WTC11 (cell line): ENCODE measurements at regions not wholly inside any gene's neighbourhood (a gene's known extent, or its start where the extent isn't known, plus 50 kb on each side); places are given as distances from the start of the nearest gene placed in this dataset.

Source experiments
- CREM ChIP-seq: sonication (generic); formaldehyde crosslinking; IDR thresholded peaks from 2 replicates; pipeline ENCODE4 v1.8.1; 2022; ENCODE audit warnings: mild to moderate bottlenecking, missing genetic modification reagents, moderate library complexity
- ELF4 ChIP-seq: sonication (generic); formaldehyde crosslinking; IDR thresholded peaks from 2 replicates; pipeline ENCODE4 v1.8.1; 2022; ENCODE audit warnings: low read depth, mild to moderate bottlenecking, moderate library complexity, missing genetic modification reagents
- GRHL2 ChIP-seq: fragments of 250-450 bp; sonication (Bioruptor Pico); IDR thresholded peaks from 2 replicates; pipeline ENCODE4 v1.8.0; 2022; ENCODE audit warnings: mild to moderate bottlenecking, moderate library complexity; ENCODE audit not compliant: insufficient replicate concordance, severe bottlenecking
- NFATC4 ChIP-seq: fragments of 250-450 bp; sonication (Bioruptor Pico); IDR thresholded peaks from 2 replicates; pipeline ENCODE4 v1.9.0; 2021; ENCODE audit warnings: mild to moderate bottlenecking
- TF ChIP-seq, protein P1 (sequence below): fragments of 200-600 bp; IDR thresholded peaks from 2 replicates; pipeline ENCODE4 v1.8.0; 2022; ENCODE audit warnings: antibody characterized with exemption
- TF ChIP-seq, protein P2 (sequence below): sonication (generic); formaldehyde crosslinking; conservative IDR thresholded peaks from 2 replicates; pipeline ENCODE4 v1.8.1; 2022; ENCODE audit warnings: mild to moderate bottlenecking, missing genetic modification reagents

DNA sequence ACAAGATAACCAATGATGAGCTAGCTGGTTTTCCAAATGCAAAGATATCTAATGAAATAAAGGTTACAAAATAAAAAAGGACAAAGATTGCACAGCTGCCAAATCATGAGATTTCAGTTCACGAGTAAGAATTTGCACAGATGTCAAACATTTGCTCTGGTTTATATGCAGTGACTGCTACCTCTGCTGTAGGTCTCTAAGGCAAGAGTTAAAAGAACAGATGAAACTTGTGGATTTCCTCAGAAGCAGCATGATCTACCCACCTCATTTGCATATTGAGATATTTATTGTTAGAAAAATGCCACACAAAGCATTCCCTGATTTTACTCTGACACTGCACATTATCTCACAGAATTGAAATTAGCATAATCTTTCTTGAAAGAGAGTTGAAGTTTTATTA is 763.2 kb upstream of the ZEB2 start:
- TF ChIP-seq CREM (CRISPR knock-in tag) (no peak), NFATC4 (CRISPR knock-in tag) (no peak), GRHL2 (CRISPR knock-in tag) (no peak), ELF4 (CRISPR knock-in tag) (no peak)
- TF ChIP-seq, protein P1, sequence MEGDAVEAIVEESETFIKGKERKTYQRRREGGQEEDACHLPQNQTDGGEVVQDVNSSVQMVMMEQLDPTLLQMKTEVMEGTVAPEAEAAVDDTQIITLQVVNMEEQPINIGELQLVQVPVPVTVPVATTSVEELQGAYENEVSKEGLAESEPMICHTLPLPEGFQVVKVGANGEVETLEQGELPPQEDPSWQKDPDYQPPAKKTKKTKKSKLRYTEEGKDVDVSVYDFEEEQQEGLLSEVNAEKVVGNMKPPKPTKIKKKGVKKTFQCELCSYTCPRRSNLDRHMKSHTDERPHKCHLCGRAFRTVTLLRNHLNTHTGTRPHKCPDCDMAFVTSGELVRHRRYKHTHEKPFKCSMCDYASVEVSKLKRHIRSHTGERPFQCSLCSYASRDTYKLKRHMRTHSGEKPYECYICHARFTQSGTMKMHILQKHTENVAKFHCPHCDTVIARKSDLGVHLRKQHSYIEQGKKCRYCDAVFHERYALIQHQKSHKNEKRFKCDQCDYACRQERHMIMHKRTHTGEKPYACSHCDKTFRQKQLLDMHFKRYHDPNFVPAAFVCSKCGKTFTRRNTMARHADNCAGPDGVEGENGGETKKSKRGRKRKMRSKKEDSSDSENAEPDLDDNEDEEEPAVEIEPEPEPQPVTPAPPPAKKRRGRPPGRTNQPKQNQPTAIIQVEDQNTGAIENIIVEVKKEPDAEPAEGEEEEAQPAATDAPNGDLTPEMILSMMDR = no peak
- TF ChIP-seq, protein P2, sequence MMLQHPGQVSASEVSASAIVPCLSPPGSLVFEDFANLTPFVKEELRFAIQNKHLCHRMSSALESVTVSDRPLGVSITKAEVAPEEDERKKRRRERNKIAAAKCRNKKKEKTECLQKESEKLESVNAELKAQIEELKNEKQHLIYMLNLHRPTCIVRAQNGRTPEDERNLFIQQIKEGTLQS = no peak
